Bronchial epithelial cell (primary cell): ENCODE measurements at regions not wholly inside any gene's neighbourhood (a gene's known extent, or its start where the extent isn't known, plus 50 kb on each side); places are given as distances from the start of the nearest gene placed in this dataset.
A peak's percentile ranks its signal among the peaks of the same experiment; 100 is the strongest.

ENCODE experiments used
- DNase-seq: peaks from one replicate; pipeline ENCODE4 v3.0.0-alpha.2; 2010; ENCODE audit warnings: low read depth
- FAIRE-seq: peaks from 2 replicates; lab custom pipeline; 2011; peaks lifted over from hg19 to GRCh38; lab: Jason Lieb, UNC
- H3K27me3 ChIP-seq: 2 replicates; pipeline ENCODE4 v1.5.1; 2011; ENCODE audit warnings: low read length; ENCODE audit not compliant: control insufficient read depth, insufficient read depth
- H3K36me3 ChIP-seq: 2 replicates; pipeline ENCODE4 v1.5.1; 2011; ENCODE audit warnings: low read length; ENCODE audit not compliant: control insufficient read depth, insufficient read depth
- H3K4me3 ChIP-seq: 2 replicates; pipeline ENCODE4 v1.5.1; 2011; ENCODE audit warnings: mild to moderate bottlenecking, low read depth, low read length, control low read depth
- TF ChIP-seq, protein P1 (sequence below): IDR thresholded peaks from 2 replicates; pipeline ENCODE4 v1.5.1; 2011; ENCODE audit warnings: mild to moderate bottlenecking, moderate library complexity, low read length, control low read depth, inconsistent platforms; ENCODE audit not compliant: insufficient read depth, severe bottlenecking

DNA sequence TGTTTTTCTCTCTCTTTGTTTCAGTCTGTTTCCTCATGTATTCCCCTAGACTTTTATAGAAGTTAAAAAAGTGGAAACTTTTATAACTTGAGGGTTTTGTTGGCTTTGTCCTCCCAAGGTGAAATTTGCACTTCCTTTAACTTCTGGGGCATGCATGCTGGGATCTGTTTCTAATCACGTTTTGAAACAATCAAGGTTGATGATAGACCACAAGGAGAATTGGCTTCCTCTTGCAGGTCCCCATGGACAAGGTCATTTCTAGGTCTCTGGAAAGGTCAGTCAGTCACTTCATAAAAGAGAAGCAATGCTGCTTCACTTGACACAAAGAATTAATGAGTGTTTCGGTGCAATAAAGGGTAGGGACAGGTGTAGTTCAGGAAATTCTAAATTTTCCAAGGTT is 811.8 kb upstream of the CELF2 start:
- no peaks in the 10 kb centered on the region for H3K36me3 ChIP-seq
- DNase-seq (no peak), FAIRE-seq (no peak)
- no peaks in the 10 kb centered on the region for H3K27me3 ChIP-seq
- TF ChIP-seq, protein P1, sequence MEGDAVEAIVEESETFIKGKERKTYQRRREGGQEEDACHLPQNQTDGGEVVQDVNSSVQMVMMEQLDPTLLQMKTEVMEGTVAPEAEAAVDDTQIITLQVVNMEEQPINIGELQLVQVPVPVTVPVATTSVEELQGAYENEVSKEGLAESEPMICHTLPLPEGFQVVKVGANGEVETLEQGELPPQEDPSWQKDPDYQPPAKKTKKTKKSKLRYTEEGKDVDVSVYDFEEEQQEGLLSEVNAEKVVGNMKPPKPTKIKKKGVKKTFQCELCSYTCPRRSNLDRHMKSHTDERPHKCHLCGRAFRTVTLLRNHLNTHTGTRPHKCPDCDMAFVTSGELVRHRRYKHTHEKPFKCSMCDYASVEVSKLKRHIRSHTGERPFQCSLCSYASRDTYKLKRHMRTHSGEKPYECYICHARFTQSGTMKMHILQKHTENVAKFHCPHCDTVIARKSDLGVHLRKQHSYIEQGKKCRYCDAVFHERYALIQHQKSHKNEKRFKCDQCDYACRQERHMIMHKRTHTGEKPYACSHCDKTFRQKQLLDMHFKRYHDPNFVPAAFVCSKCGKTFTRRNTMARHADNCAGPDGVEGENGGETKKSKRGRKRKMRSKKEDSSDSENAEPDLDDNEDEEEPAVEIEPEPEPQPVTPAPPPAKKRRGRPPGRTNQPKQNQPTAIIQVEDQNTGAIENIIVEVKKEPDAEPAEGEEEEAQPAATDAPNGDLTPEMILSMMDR: no peak
- H3K4me3 ChIP-seq: no peak overlapping the region

DNA sequence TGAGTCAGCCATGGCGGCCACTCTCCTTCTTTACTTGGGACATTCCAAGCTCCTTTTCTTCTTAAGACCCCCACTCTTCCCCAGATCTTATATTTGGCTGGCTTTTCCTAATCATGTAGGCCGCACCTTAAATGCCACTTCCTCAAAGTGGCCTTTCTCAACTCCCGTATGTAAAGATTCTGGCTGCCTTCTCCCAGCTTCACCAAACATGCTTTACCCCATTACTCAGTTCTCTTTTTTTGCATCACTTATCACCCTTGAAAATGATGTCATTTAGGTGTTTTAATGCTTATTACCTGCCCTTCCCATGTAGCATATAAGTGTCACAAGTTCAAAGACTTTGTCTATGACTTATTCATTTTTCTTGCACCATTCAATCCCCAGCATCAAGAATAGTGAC is 810.1 kb upstream of the CELF2 start:
- Histone ChIP-seq H3K27me3 (no peaks in the 10 kb centered on the region), H3K36me3 (no peaks in the 10 kb centered on the region), H3K4me3 (no peak overlapping the region)
- FAIRE-seq: no peak
- no peak for DNase-seq
- TF ChIP-seq, protein P1: no peak

DNA sequence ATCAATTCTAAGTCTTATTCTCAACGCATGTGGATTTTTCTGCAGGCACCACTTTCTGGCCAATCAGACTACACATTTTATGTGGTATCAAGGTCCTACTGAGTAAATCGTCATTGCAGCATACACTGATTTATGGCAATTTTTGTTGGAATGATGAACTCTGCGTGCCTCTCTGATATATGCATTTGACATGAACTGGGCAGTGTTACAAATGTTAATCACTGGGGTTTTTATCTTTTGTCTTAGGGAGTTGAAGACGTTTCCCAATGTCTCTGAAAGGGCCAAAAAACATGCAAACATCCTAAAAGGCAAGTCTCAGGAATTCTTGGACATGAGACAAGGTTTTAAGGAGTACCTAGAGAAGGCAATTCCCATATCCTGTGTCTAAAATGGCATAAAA is 809.5 kb upstream of the CELF2 start:
- FAIRE-seq: no peak
- H3K36me3 ChIP-seq: no peaks in the 10 kb centered on the region
- H3K4me3 ChIP-seq: no peak overlapping the region
- DNase-seq: no peak
- TF ChIP-seq, protein P1: no peak
- no peaks in the 10 kb centered on the region for H3K27me3 ChIP-seq

DNA sequence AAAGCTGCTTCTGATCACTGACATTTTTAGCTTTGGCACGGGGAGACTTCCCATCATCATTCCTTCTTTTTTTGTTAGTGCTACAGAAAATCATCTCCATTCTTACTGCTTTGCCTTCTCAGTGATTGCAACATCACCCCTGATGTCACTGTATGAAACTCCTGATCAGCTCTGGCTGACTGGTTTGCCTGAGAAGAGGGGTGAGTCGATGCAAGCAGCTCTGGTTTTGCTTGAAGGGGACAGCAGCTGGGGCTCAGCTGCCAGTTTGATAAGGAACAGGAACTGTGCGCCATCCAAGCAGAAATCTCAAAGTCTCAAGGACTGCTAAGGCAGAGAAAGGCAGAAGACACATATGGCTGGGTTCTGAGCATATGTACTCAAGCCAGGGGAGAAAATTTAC is 808.5 kb upstream of the CELF2 start:
- peak; percentile 13 for FAIRE-seq
- no peak overlapping the region for H3K4me3 ChIP-seq
- DNase-seq: peak; percentile 28
- no peaks in the 10 kb centered on the region for H3K27me3 ChIP-seq
- H3K36me3 ChIP-seq: no peaks in the 10 kb centered on the region
- TF ChIP-seq, protein P1: no peak

DNA sequence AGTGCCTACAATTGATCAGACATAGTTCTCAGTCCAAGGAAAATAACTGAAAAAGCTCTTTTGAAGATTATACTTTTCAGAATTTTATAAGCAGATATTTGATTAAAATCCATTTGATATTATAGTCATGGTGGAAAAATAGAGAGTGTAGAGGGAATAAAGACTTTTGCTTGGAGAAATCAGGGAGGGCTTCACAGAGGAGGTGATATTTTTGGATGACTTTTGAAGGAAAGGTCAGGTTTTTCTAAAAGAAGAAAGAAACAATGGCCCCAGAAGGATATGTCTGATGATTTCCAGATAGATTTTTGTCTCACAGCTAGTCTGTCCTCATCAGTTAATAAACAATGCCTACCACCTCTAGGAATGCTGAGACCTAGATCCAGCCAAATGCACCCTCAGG is 806.3 kb upstream of the CELF2 start:
- no peak for FAIRE-seq
- TF ChIP-seq, protein P1: no peak
- H3K27me3 ChIP-seq: no peaks in the 10 kb centered on the region
- no peak overlapping the region for H3K4me3 ChIP-seq
- no peaks in the 10 kb centered on the region for H3K36me3 ChIP-seq
- no peak for DNase-seq

DNA sequence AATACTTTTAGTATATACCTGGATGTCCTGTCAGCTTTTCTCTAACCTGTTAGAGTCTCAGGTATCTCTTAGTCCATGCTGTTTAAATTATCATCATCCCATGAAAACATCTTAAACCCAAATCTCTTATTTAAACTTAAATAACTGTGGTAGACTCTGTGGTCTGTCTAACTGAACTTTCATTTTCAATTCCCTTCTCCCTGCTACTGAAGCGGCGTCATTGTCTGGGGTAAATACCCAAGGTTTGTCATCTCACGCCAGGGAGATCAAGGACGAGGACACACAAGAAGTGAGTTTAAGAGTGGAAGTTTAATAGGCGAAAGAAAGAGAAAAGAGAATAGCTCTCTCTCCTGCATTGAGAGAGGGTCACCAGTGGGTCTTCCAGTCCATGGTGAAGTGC is 804.4 kb upstream of the CELF2 start:
- DNase-seq (no peak), FAIRE-seq (peak; percentile 28)
- Histone ChIP-seq H3K36me3 (no peaks in the 10 kb centered on the region), H3K27me3 (no peaks in the 10 kb centered on the region), H3K4me3 (no peak overlapping the region)
- TF ChIP-seq, protein P1: no peak
